ENCODE measurements at regions not wholly inside any gene's neighbourhood (a gene's known extent, or its start where the extent isn't known, plus 50 kb on each side); places are given as distances from the start of the nearest gene placed in this dataset.

DNA sequence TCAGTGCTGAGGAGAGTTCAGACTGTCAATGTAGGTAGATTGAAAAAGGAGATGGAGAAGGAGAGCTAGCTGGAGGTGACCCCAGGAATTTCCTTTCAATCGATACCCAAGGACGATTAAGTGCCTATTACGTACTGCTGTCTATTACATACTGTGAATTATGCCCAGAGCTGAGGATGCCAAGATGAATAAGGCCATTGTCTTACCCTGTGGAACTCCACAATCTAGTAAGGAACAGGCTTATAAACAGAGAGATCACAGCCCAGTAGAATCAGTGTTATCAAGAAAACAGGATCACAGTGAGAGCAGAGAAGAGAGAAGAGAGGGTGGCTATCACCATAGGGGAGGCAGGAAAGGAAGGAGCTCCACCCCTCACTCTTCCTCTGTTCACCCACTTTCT lies 54.1 kb upstream of the PDE8B start (continued):
- TF ChIP-seq TAF1 (IDR thresholded peaks at IDR 0.05; ENCODE audit: borderline replicate concordance, low read depth, low read length): no peak
- TF ChIP-seq EP300 (IDR thresholded peaks at IDR 0.05; ENCODE audit: borderline replicate concordance in 1 of 2, low read depth in 1 of 2, low read length in 1 of 2): no peak
- no peak for TF ChIP-seq JUND (IDR thresholded peaks at IDR 0.05)
- TF ChIP-seq, protein P1, sequence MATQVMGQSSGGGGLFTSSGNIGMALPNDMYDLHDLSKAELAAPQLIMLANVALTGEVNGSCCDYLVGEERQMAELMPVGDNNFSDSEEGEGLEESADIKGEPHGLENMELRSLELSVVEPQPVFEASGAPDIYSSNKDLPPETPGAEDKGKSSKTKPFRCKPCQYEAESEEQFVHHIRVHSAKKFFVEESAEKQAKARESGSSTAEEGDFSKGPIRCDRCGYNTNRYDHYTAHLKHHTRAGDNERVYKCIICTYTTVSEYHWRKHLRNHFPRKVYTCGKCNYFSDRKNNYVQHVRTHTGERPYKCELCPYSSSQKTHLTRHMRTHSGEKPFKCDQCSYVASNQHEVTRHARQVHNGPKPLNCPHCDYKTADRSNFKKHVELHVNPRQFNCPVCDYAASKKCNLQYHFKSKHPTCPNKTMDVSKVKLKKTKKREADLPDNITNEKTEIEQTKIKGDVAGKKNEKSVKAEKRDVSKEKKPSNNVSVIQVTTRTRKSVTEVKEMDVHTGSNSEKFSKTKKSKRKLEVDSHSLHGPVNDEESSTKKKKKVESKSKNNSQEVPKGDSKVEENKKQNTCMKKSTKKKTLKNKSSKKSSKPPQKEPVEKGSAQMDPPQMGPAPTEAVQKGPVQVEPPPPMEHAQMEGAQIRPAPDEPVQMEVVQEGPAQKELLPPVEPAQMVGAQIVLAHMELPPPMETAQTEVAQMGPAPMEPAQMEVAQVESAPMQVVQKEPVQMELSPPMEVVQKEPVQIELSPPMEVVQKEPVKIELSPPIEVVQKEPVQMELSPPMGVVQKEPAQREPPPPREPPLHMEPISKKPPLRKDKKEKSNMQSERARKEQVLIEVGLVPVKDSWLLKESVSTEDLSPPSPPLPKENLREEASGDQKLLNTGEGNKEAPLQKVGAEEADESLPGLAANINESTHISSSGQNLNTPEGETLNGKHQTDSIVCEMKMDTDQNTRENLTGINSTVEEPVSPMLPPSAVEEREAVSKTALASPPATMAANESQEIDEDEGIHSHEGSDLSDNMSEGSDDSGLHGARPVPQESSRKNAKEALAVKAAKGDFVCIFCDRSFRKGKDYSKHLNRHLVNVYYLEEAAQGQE (IDR thresholded peaks at IDR 0.05; ENCODE audit: low read depth, low read length): no peak
- no peak for TF ChIP-seq CHD2 (IDR thresholded peaks at IDR 0.05; ENCODE audit: low read length, partially characterized antibody)

DNA sequence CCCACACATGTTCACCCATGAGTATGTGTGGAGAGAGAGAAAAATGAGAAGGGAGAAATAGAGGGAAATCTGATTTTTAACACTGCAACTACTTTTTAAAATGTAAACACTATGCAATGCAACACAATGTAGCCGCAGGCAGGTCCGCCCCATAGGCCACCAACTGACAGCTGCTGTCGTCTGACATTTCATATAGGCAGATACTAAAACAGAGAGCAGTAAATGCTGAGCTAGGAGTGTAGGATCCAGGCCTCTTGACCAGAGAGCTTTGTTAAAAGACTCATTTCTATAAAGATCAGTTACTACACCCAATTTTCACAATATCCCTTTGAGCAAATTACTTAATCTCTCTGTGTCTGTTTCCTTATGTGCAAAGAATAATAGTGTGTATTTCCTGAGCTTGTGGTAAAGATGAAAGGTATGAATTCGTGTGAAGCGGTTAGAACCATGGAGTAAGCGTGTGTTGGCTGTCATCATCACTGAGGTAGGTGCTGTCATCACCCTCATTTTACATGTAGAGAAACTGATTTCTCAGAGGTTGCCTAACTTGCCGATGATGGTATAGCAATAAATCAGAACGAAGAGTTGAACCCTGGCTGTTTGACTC lies 55.2 kb upstream of the PDE8B start:
- TF ChIP-seq CHD2 (IDR thresholded peaks at IDR 0.05; ENCODE audit: low read length, partially characterized antibody): no peak
- TF ChIP-seq, protein P2, sequence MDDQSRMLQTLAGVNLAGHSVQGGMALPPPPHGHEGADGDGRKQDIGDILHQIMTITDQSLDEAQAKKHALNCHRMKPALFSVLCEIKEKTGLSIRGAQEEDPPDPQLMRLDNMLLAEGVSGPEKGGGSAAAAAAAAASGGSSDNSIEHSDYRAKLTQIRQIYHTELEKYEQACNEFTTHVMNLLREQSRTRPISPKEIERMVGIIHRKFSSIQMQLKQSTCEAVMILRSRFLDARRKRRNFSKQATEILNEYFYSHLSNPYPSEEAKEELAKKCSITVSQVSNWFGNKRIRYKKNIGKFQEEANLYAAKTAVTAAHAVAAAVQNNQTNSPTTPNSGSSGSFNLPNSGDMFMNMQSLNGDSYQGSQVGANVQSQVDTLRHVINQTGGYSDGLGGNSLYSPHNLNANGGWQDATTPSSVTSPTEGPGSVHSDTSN (IDR thresholded peaks at IDR 0.05): no peak
- TF ChIP-seq RAD21 (IDR thresholded peaks at IDR 0.05; ENCODE audit: low read length): no peak
- TF ChIP-seq, protein P3, sequence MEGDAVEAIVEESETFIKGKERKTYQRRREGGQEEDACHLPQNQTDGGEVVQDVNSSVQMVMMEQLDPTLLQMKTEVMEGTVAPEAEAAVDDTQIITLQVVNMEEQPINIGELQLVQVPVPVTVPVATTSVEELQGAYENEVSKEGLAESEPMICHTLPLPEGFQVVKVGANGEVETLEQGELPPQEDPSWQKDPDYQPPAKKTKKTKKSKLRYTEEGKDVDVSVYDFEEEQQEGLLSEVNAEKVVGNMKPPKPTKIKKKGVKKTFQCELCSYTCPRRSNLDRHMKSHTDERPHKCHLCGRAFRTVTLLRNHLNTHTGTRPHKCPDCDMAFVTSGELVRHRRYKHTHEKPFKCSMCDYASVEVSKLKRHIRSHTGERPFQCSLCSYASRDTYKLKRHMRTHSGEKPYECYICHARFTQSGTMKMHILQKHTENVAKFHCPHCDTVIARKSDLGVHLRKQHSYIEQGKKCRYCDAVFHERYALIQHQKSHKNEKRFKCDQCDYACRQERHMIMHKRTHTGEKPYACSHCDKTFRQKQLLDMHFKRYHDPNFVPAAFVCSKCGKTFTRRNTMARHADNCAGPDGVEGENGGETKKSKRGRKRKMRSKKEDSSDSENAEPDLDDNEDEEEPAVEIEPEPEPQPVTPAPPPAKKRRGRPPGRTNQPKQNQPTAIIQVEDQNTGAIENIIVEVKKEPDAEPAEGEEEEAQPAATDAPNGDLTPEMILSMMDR (IDR thresholded peaks at IDR 0.05): no peak
- TF ChIP-seq ELF1 (IDR thresholded peaks at IDR 0.05): no peak
- TF ChIP-seq EZH2phosphoT487 (IDR thresholded peaks at IDR 0.05; ENCODE audit: borderline replicate concordance, low read depth): no peak
- TF ChIP-seq TCF12 (IDR thresholded peaks at IDR 0.05): no peak
- TF ChIP-seq NRF1 (IDR thresholded peaks at IDR 0.05; ENCODE audit: low read depth, low read length): no peak
- Histone ChIP-seq H3K4me3 (ENCODE audit: low read depth in 2 of 2, low read length in 1 of 2) (no peak overlapping the region), H2AFZ (ENCODE audit: low read depth) (no peak overlapping the region), H3K4me1 (ENCODE audit: control insufficient read depth in 1 of 2, insufficient read depth in 2 of 2, low read depth in 1 of 2, low read length in 1 of 2) (no peaks in the 10 kb centered on the region), H3K4me2 (no peak overlapping the region), H3K27ac (ENCODE audit: low read depth in 2 of 2, low read length in 1 of 2) (no peak overlapping the region), H4K20me1 (ENCODE audit: insufficient read depth) (no peaks in the 10 kb centered on the region), H3K9me2 (no peaks in the 10 kb centered on the region), H3K36me3 (replicated peaks in 1 of 2; ENCODE audit: control insufficient read depth in 1 of 2, insufficient read depth in 2 of 2, low read length in 1 of 2) (no peaks in the 10 kb centered on the region), H3K9me3 (no peaks in the 10 kb centered on the region), H3K79me2 (ENCODE audit: insufficient read depth) (no peaks in the 10 kb centered on the region), H3K9ac (no peak overlapping the region), H3K27me3 (ENCODE audit: insufficient read depth) (peaks cover 24% of the 10 kb centered on the region; the same call in 1 of the 2 replicates), H3F3A (replicated peaks; ENCODE audit: insufficient read depth) (no peaks in the 10 kb centered on the region)
- ChIA-PET POLR2A (no interaction called here), CTCF (interaction anchor here (1.1 to 3.2 kb wide), 5 partner anchors 10 to 282 kb away, joined by 3 to 14 read pairs (median 4); no protein-coding TSS in a partner anchor)
- 86% methylated on average over 8 of the region's 8 CpGs for WGBS (ENCODE audit: low lambda C conversion rate)
- no peak for DNase-seq

Measured in SK-N-SH (cell line).